GM12878 (cell line): ENCODE measurements at regions not wholly inside any gene's neighbourhood (a gene's known extent, or its start where the extent isn't known, plus 50 kb on each side); places are given as distances from the start of the nearest gene placed in this dataset.

Experiments used
- ATAC-seq: fragments of 200-7000 bp; cut with Tn5 transposase; 3 replicates; pipeline ENCODE4 v1.9.1; 2020; ENCODE audit warnings: mild to moderate bottlenecking, moderate library complexity
- BruUV-seq: library from RNA; stranded (reverse); fragments of 400-500 nt; replicated peaks from 2 replicates; lab custom pipeline; 2021; lab: Mats Ljungman, UMichigan
- CTCF ChIA-PET: fragments of 300-600 bp; sonication (Branson Sonifier 250); formaldehyde crosslinking; extraction: SDS; loops from one replicate; lab custom pipeline; 2021; ENCODE audit warnings: inconsistent platforms; lab: Yijun Ruan, JAX
- POLR2A ChIA-PET: fragments of 350-600 bp; formaldehyde crosslinking; extraction: SDS; loops from one replicate; lab custom pipeline; 2021; ENCODE audit warnings: inconsistent platforms; lab: Charles Lee
- RAD21 ChIA-PET: fragments of 300-600 bp; sonication (Branson Sonifier 250); formaldehyde crosslinking; loops from one replicate; lab custom pipeline; 2023; ENCODE audit warnings: antibody characterized with exemption; ENCODE audit not compliant: unreplicated experiment; lab: Charles Lee
- SMC1A ChIA-PET: fragments of 300-600 bp; sonication (Branson Sonifier 250); formaldehyde crosslinking; loops from one replicate; lab custom pipeline; 2023; ENCODE audit not compliant: unreplicated experiment, uncharacterized antibody; lab: Charles Lee
- DNase-seq: peaks from one replicate; pipeline ENCODE4 v3.0.0-alpha.2; 2011; ENCODE audit warnings: low read depth, low spot score
- FAIRE-seq: peaks from 3 replicates; lab custom pipeline; 2011; peaks lifted over from hg19 to GRCh38; lab: Jason Lieb, UNC
- H2AFZ ChIP-seq: 2 replicates; pipeline ENCODE4 v1.6.0; 2011; ENCODE audit warnings: low read depth, low read length, control low read depth; ENCODE audit not compliant: control insufficient read depth
- H3K27ac ChIP-seq: 2 replicates; pipeline ENCODE4 v1.5.1; 2011; ENCODE audit warnings: control low read depth; ENCODE audit not compliant: control insufficient read depth, insufficient read depth
- H3K27me3 ChIP-seq, 2 experiments: replicated peaks in 1 of 2; 2 replicates each; pipeline versions ENCODE4 v1.6.0 to v1.6.1; 2011; ENCODE audit warnings: low read length in 1 of 2; ENCODE audit not compliant: control insufficient read depth in 2 of 2, insufficient read depth in 2 of 2
- H3K36me3 ChIP-seq, 2 experiments: 2 replicates each; pipeline ENCODE4 v1.5.1; 2011; ENCODE audit warnings: low read length in 1 of 2; ENCODE audit not compliant: control insufficient read depth in 2 of 2, insufficient read depth in 2 of 2
- H3K4me1 ChIP-seq: 2 replicates; pipeline ENCODE4 v1.6.1; 2011; ENCODE audit warnings: mild to moderate bottlenecking, low read length, moderate library complexity, mixed read lengths; ENCODE audit not compliant: control insufficient read depth, insufficient read depth
- H3K4me2 ChIP-seq: 2 replicates; pipeline ENCODE4 v1.6.0; 2011; ENCODE audit warnings: control low read depth; ENCODE audit not compliant: control insufficient read depth, insufficient read depth
- H3K4me3 ChIP-seq: fragments of 200-600 bp; sonication (generic); 2 replicates; pipeline ENCODE4 v1.5.1; 2016
- H3K79me2 ChIP-seq: 2 replicates; pipeline ENCODE4 v1.6.0; 2011; ENCODE audit warnings: low read length; ENCODE audit not compliant: control insufficient read depth, insufficient read depth
- H3K9ac ChIP-seq: 2 replicates; pipeline ENCODE4 v1.8.0; 2011; ENCODE audit warnings: low read length, control low read depth, mixed read lengths; ENCODE audit not compliant: control insufficient read depth, insufficient read depth
- H3K9me3 ChIP-seq: replicated peaks from 3 replicates; pipeline ENCODE4 v1.5.1; 2011; ENCODE audit warnings: mild to moderate bottlenecking, low read length; ENCODE audit not compliant: control insufficient read depth, insufficient read depth
- H4K20me1 ChIP-seq: 2 replicates; pipeline ENCODE4 v1.6.0; 2011; ENCODE audit not compliant: control insufficient read depth, insufficient read depth
- EZH2 ChIP-seq: IDR thresholded peaks from 2 replicates; pipeline ENCODE4 v1.6.1; 2012; ENCODE audit warnings: low read depth, mild to moderate bottlenecking, control low read depth, inconsistent platforms, low read length, borderline replicate concordance; ENCODE audit not compliant: control insufficient read depth
- HCFC1 ChIP-seq: fragments of 150-350 bp; IDR thresholded peaks from 2 replicates; pipeline ENCODE4 v1.6.1; 2014; ENCODE audit warnings: low read length
- RBBP5 ChIP-seq: fragments of 200-600 bp; sonication (generic); conservative IDR thresholded peaks from 2 replicates; pipeline ENCODE4 v1.6.1; 2016
- SREBF1 ChIP-seq: IDR thresholded peaks from 2 replicates; pipeline ENCODE4 v1.6.1; 2012; ENCODE audit warnings: mild to moderate bottlenecking, low read length
- TCF12 ChIP-seq: IDR thresholded peaks from 2 replicates; pipeline ENCODE4 v1.6.1; 2011; ENCODE audit warnings: low read depth, mild to moderate bottlenecking, low read length
- ZBED1 ChIP-seq: IDR thresholded peaks from 2 replicates; pipeline ENCODE4 v1.6.1; 2016; ENCODE audit warnings: borderline replicate concordance
- ZBTB11 ChIP-seq: fragments of 450-650 bp; formaldehyde crosslinking; IDR thresholded peaks from 2 replicates; pipeline ENCODE4 v1.5.0; 2022; ENCODE audit warnings: mild to moderate bottlenecking, missing genetic modification characterization
- WGBS: methylation state at CpG from one replicate; pipeline ENCODE4 v1.1.6; 2016; ENCODE audit warnings: low lambda C conversion rate; ENCODE audit not compliant: insufficient replicate concordance, insufficient coverage; ENCODE audit errors: missing lambda C conversion rate; 5-methylcytosine and 5-hydroxymethylcytosine counted together
- in situ Hi-C: fragments of 300-500 bp; cut with MboI; formaldehyde crosslinking; loops from 9 replicates; pipeline ENCODE4 v1.14.3; 2018; ENCODE audit warnings: mixed read lengths
- intact Hi-C: fragments of 100-400 bp; cut with micrococcal nuclease; formaldehyde crosslinking; loops from one replicate; pipeline ENCODE4 v1.14.2; 2022; ENCODE audit not compliant: unreplicated experiment

DNA sequence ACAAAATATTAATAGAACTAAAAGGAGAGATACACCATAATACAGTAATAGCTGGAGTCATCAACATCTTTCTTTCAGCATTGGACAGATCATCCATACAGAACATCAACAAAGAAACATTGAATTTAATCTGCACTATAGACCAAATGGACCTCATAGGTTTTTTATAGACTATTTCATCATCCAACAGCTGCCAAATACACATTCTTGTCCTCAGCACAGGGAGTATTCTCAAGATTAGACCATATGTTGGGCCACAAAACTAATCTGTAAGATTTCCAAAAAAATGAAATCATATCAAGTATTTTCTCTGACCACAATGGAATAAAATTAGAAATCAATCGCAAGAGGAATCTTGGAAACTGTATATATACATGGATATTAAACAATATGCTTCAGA, 86.9 kb downstream of the FSCB start:
- no TSS peak for BruUV-seq
- H4K20me1 ChIP-seq, result no peaks in the 10 kb centered on the region
- intact Hi-C loops (no loop called here), in situ Hi-C loops (no loop called here)
- no peak for TF ChIP-seq TCF12
- no peak for TF ChIP-seq SREBF1
- no peak for TF ChIP-seq RBBP5
- TF ChIP-seq ZBED1, result no peak
- no peak for TF ChIP-seq HCFC1
- TF ChIP-seq EZH2, result no peak
- TF ChIP-seq ZBTB11 (CRISPR knock-in tag), result no peak
- TF ChIP-seq, all 136 proteins: peak for 0
- H3K9ac ChIP-seq, result no peak overlapping the region
- WGBS, result 74% methylated on average over 1 of the region's 1 CpG
- no peak overlapping the region for H3K4me2 ChIP-seq
- POLR2A ChIA-PET, result no interaction called here
- FAIRE-seq (no peak), DNase-seq (no peak), ATAC-seq (no peak)
- CTCF ChIA-PET, result no interaction called here
- no peaks in the 10 kb centered on the region for H3K79me2 ChIP-seq
- H3K27me3 ChIP-seq, result no peaks in the 10 kb centered on the region
- H3K4me3 ChIP-seq, result no peak overlapping the region
- no peaks in the 10 kb centered on the region for H3K4me1 ChIP-seq
- SMC1A ChIA-PET, result no interaction called here
- no peak overlapping the region for H3K27ac ChIP-seq
- no peak overlapping the region for H2AFZ ChIP-seq
- RAD21 ChIA-PET, result no interaction called here
- H3K9me3 ChIP-seq, result no peaks in the 10 kb centered on the region
- H3K36me3 ChIP-seq, result no peaks in the 10 kb centered on the region
